WTC11 (cell line): ENCODE measurements at regions not wholly inside any gene's neighbourhood (a gene's known extent, or its start where the extent isn't known, plus 50 kb on each side); places are given as distances from the start of the nearest gene placed in this dataset.

Experiments
- CREB1 ChIP-seq: sonication (generic); formaldehyde crosslinking; IDR thresholded peaks from 2 replicates; pipeline ENCODE4 v1.8.0; 2023; ENCODE audit warnings: mild to moderate bottlenecking, missing genetic modification reagents
- CREM ChIP-seq: sonication (generic); formaldehyde crosslinking; IDR thresholded peaks from 2 replicates; pipeline ENCODE4 v1.8.1; 2022; ENCODE audit warnings: mild to moderate bottlenecking, missing genetic modification reagents, moderate library complexity
- CTCF ChIP-seq: fragments of 200-600 bp; IDR thresholded peaks from 2 replicates; pipeline ENCODE4 v1.8.0; 2022; ENCODE audit warnings: antibody characterized with exemption
- GTF2I ChIP-seq: fragments of 250-450 bp; sonication (Bioruptor Pico); conservative IDR thresholded peaks from 2 replicates; pipeline ENCODE4 v1.4.0; 2021; ENCODE audit warnings: mild to moderate bottlenecking
- JUN ChIP-seq: sonication (generic); formaldehyde crosslinking; IDR thresholded peaks from 2 replicates; pipeline ENCODE4 v1.8.0; 2023; ENCODE audit warnings: mild to moderate bottlenecking, missing genetic modification reagents
- NR2C2 ChIP-seq: sonication (generic); formaldehyde crosslinking; IDR thresholded peaks from 2 replicates; pipeline ENCODE4 v1.8.0; 2022; ENCODE audit warnings: mild to moderate bottlenecking, missing genetic modification reagents
- PREB ChIP-seq: sonication (generic); formaldehyde crosslinking; IDR thresholded peaks from 2 replicates; pipeline ENCODE4 v1.8.1; 2022; ENCODE audit warnings: mild to moderate bottlenecking, missing genetic modification reagents, moderate library complexity, borderline replicate concordance
- TF ChIP-seq, protein P1 (sequence below): sonication (generic); formaldehyde crosslinking; IDR thresholded peaks from 2 replicates; pipeline ENCODE4 v1.8.1; 2023; ENCODE audit warnings: mild to moderate bottlenecking, missing genetic modification reagents, moderate library complexity
- TF ChIP-seq, protein P2 (sequence below): sonication (generic); formaldehyde crosslinking; IDR thresholded peaks from 2 replicates; pipeline ENCODE4 v1.8.0; 2022; ENCODE audit warnings: mild to moderate bottlenecking, missing genetic modification reagents
- TF ChIP-seq, protein P3 (sequence below): sonication (generic); formaldehyde crosslinking; IDR thresholded peaks from 2 replicates; pipeline ENCODE4 v1.8.1; 2022; ENCODE audit warnings: low read depth, mild to moderate bottlenecking, moderate library complexity, missing genetic modification reagents, borderline replicate concordance
- TF ChIP-seq, protein P4 (sequence below): sonication (generic); formaldehyde crosslinking; IDR thresholded peaks from 2 replicates; pipeline ENCODE4 v1.8.0; 2022; ENCODE audit warnings: mild to moderate bottlenecking, missing genetic modification reagents
- TF ChIP-seq, protein P5 (sequence below): sonication (generic); formaldehyde crosslinking; IDR thresholded peaks from 2 replicates; pipeline ENCODE4 v1.8.1; 2022; ENCODE audit warnings: low read depth, missing genetic modification reagents, borderline replicate concordance

DNA sequence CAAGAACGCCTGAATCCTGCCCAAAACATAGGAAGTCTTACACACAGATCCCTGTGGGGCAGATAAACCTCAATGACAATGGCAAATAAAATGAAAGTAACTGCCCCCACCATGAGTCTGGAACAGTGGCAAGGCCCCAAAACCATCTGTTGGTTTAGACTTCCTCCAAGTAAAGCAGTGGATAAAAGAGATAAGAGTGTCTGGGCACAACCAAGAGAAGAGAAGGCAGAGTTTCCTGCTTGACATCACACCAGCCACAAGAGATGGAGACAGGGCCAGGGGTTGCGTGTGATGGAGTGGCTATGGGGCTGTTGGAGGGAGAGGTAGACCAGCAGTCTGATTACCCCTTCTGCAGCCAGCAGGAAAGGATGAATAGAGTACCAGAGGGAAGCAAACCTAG is 212.1 kb upstream of the POU3F3 start:
- no peak for TF ChIP-seq NR2C2 (CRISPR knock-in tag)
- TF ChIP-seq CREM (CRISPR knock-in tag), result no peak
- TF ChIP-seq CTCF, result no peak
- TF ChIP-seq, protein P1, sequence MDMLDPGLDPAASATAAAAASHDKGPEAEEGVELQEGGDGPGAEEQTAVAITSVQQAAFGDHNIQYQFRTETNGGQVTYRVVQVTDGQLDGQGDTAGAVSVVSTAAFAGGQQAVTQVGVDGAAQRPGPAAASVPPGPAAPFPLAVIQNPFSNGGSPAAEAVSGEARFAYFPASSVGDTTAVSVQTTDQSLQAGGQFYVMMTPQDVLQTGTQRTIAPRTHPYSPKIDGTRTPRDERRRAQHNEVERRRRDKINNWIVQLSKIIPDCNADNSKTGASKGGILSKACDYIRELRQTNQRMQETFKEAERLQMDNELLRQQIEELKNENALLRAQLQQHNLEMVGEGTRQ (CRISPR knock-in tag), result no peak
- TF ChIP-seq CREB1 (CRISPR knock-in tag), result no peak
- TF ChIP-seq GTF2I (CRISPR knock-in tag), result no peak
- TF ChIP-seq, protein P2, sequence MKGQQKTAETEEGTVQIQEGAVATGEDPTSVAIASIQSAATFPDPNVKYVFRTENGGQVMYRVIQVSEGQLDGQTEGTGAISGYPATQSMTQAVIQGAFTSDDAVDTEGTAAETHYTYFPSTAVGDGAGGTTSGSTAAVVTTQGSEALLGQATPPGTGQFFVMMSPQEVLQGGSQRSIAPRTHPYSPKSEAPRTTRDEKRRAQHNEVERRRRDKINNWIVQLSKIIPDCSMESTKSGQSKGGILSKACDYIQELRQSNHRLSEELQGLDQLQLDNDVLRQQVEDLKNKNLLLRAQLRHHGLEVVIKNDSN (CRISPR knock-in tag), result no peak
- no peak for TF ChIP-seq JUN (CRISPR knock-in tag)
- TF ChIP-seq, protein P3, sequence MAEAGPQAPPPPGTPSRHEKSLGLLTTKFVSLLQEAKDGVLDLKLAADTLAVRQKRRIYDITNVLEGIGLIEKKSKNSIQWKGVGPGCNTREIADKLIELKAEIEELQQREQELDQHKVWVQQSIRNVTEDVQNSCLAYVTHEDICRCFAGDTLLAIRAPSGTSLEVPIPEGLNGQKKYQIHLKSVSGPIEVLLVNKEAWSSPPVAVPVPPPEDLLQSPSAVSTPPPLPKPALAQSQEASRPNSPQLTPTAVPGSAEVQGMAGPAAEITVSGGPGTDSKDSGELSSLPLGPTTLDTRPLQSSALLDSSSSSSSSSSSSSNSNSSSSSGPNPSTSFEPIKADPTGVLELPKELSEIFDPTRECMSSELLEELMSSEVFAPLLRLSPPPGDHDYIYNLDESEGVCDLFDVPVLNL (CRISPR knock-in tag), result no peak
- TF ChIP-seq PREB (CRISPR knock-in tag), result no peak
- TF ChIP-seq, protein P4, sequence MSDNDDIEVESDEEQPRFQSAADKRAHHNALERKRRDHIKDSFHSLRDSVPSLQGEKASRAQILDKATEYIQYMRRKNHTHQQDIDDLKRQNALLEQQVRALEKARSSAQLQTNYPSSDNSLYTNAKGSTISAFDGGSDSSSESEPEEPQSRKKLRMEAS (CRISPR knock-in tag), result no peak
- TF ChIP-seq, protein P5, sequence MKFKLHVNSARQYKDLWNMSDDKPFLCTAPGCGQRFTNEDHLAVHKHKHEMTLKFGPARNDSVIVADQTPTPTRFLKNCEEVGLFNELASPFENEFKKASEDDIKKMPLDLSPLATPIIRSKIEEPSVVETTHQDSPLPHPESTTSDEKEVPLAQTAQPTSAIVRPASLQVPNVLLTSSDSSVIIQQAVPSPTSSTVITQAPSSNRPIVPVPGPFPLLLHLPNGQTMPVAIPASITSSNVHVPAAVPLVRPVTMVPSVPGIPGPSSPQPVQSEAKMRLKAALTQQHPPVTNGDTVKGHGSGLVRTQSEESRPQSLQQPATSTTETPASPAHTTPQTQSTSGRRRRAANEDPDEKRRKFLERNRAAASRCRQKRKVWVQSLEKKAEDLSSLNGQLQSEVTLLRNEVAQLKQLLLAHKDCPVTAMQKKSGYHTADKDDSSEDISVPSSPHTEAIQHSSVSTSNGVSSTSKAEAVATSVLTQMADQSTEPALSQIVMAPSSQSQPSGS, result no peak
